ENCODE measurements at regions not wholly inside any gene's neighbourhood (a gene's known extent, or its start where the extent isn't known, plus 50 kb on each side); places are given as distances from the start of the nearest gene placed in this dataset.
"Not testable (repeated sequence)": the region's sequence is repeated elsewhere in the genome, so short reads cannot be mapped to it uniquely, and the experiment has no call there.

DNA sequence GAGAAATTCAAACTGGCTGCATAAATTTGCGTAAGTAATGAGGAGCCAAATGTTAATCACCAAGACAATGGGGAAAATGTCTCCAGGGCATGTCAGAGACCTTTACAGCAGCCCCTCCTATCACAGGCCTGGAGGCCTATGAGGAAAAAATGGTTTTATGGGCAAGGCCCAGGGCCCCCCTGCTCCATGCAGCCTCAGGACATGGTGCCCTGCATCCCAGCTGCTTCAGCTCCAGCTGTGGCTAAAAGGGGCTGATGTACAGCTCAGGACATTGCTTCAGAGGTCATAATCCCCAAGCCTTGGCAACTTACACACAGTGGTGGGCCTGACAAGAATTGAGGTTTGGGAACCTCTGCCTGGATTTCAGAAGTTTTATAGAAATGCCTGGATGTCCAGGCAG, 126.2 kb upstream of the TGFBR2 start:
- TF ChIP-seq, protein P1, sequence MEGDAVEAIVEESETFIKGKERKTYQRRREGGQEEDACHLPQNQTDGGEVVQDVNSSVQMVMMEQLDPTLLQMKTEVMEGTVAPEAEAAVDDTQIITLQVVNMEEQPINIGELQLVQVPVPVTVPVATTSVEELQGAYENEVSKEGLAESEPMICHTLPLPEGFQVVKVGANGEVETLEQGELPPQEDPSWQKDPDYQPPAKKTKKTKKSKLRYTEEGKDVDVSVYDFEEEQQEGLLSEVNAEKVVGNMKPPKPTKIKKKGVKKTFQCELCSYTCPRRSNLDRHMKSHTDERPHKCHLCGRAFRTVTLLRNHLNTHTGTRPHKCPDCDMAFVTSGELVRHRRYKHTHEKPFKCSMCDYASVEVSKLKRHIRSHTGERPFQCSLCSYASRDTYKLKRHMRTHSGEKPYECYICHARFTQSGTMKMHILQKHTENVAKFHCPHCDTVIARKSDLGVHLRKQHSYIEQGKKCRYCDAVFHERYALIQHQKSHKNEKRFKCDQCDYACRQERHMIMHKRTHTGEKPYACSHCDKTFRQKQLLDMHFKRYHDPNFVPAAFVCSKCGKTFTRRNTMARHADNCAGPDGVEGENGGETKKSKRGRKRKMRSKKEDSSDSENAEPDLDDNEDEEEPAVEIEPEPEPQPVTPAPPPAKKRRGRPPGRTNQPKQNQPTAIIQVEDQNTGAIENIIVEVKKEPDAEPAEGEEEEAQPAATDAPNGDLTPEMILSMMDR (IDR thresholded peaks at IDR 0.05): not testable (repeated sequence)
- TF ChIP-seq POLR2A (IDR thresholded peaks at IDR 0.05): not testable (repeated sequence)
